ENCODE measurements at regions not wholly inside any gene's neighbourhood (a gene's known extent, or its start where the extent isn't known, plus 50 kb on each side); places are given as distances from the start of the nearest gene placed in this dataset.

DNA sequence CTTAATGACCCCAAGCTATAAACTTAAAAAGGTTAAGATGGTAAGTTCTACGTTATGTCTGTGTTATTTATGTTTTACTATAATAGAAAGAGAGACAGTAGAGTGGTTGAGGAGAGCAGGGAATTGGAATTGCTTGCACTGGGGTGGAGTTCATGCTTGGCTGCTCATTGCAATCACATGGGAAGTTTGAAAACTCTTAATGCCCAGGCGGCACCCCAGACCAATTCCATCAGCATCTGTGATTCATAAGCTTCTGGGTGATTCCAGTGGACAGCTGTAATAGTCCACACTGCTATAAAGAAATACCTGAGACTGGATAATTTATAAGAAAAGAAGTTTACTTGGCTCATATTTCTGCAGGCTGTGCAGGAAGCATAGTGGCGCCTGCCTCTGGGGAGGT is 323.9 kb upstream of the MSX2 start:
- TF ChIP-seq, protein P1, sequence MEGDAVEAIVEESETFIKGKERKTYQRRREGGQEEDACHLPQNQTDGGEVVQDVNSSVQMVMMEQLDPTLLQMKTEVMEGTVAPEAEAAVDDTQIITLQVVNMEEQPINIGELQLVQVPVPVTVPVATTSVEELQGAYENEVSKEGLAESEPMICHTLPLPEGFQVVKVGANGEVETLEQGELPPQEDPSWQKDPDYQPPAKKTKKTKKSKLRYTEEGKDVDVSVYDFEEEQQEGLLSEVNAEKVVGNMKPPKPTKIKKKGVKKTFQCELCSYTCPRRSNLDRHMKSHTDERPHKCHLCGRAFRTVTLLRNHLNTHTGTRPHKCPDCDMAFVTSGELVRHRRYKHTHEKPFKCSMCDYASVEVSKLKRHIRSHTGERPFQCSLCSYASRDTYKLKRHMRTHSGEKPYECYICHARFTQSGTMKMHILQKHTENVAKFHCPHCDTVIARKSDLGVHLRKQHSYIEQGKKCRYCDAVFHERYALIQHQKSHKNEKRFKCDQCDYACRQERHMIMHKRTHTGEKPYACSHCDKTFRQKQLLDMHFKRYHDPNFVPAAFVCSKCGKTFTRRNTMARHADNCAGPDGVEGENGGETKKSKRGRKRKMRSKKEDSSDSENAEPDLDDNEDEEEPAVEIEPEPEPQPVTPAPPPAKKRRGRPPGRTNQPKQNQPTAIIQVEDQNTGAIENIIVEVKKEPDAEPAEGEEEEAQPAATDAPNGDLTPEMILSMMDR (IDR thresholded peaks at IDR 0.05; ENCODE audit: extremely low read depth in 1 of 2, insufficient read depth in 1 of 2, low read depth in 1 of 2, low read length in 2 of 2) = no peak
- TF ChIP-seq, protein P2, sequence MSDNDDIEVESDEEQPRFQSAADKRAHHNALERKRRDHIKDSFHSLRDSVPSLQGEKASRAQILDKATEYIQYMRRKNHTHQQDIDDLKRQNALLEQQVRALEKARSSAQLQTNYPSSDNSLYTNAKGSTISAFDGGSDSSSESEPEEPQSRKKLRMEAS (IDR thresholded peaks at IDR 0.05; ENCODE audit: insufficient read depth, insufficient read length) = no peak
- no peak for TF ChIP-seq POLR2A (IDR thresholded peaks at IDR 0.05; ENCODE audit: low read depth, low read length)
- no peak for TF ChIP-seq POLR2AphosphoS5 (IDR thresholded peaks at IDR 0.05; ENCODE audit: insufficient read depth, low read depth, low read length)
